ENCODE measurements at regions not wholly inside any gene's neighbourhood (a gene's known extent, or its start where the extent isn't known, plus 50 kb on each side); places are given as distances from the start of the nearest gene placed in this dataset.

DNA sequence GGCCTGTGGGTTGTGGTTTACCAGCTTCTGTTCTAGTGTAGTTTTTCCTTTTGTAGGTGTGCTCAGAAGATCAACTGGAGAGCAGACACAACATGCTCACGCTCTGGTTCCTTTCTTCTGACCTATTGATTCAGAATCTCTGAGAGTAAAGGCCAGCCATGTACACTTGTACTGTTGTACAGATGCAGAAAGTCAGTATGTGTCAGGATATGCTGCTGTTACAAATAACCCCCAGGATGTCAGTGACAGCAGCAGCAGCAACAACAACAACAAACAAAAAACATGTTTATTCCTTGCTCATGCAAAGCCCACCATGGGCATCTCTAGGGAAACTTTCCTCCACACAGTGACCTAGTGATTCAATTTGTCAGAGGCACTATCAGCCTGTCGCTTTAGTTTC is 154.8 kb upstream of the RBFOX1 start:
- H3K9me1 ChIP-seq (ENCODE audit: control insufficient read depth, extremely low read depth, insufficient read depth, low read length), result no peaks in the 10 kb centered on the region
- H3K4me1 ChIP-seq (ENCODE audit: control insufficient read depth, extremely low read depth, insufficient read depth, low read length), result no peaks in the 10 kb centered on the region
- no peaks in the 10 kb centered on the region for H4K20me1 ChIP-seq (ENCODE audit: control insufficient read depth, extremely low read depth, insufficient read depth, low read length)
- H3K27me3 ChIP-seq (ENCODE audit: control insufficient read depth, extremely low read depth, insufficient read depth, low read length), result no peaks in the 10 kb centered on the region
- peaks cover 1% of the 10 kb centered on the region for H3K9me3 ChIP-seq (ENCODE audit: control insufficient read depth, low read depth, low read length)
- no peak for DNase-seq (ENCODE audit: low read depth, low spot score)
- H3K9ac ChIP-seq (ENCODE audit: control insufficient read depth, extremely low read depth, insufficient read depth, low read length), result no peak overlapping the region
- no peak overlapping the region for H2AFZ ChIP-seq (ENCODE audit: control insufficient read depth, low read length)
- dilution Hi-C loops (cut with MboI; ENCODE audit: extremely low pct_ligation_motif_present, low sequenced_read_pairs), result no loop called here
- no peak overlapping the region for H3K27ac ChIP-seq (ENCODE audit: control insufficient read depth, insufficient read depth, low read length)
- no peaks in the 10 kb centered on the region for H3K36me3 ChIP-seq (ENCODE audit: control insufficient read depth in 2 of 2, extremely low read depth in 1 of 2, insufficient read depth in 2 of 2, low read length in 2 of 2)
- no peak overlapping the region for H3K4me3 ChIP-seq (ENCODE audit: control insufficient read depth in 2 of 3, extremely low read depth in 1 of 3, insufficient read depth in 2 of 3, low read depth in 1 of 3, low read length in 3 of 3)
- TF ChIP-seq CTCF (optimal IDR thresholded peaks at IDR 0.05 in 1 of 3, IDR thresholded peaks at IDR 0.05 in 1 of 3, conservative IDR thresholded peaks at IDR 0.05 in 1 of 3; ENCODE audit: extremely low read depth in 1 of 3, insufficient read depth in 2 of 3, low read length in 3 of 3) (no peak), EZH2 (IDR thresholded peaks at IDR 0.05; ENCODE audit: low read length) (no peak)
- no peaks in the 10 kb centered on the region for H3K79me2 ChIP-seq (ENCODE audit: control insufficient read depth, insufficient read depth, low read length)
- no peak for FAIRE-seq
- no peak overlapping the region for H3K4me2 ChIP-seq (ENCODE audit: control insufficient read depth, extremely low read depth, insufficient read depth, low read depth, low read length)

- Histone ChIP-seq H3K9me3 (ENCODE audit: control insufficient read depth, low read depth, low read length) (peaks cover 2% of the 10 kb centered on the region), H3K4me3 (ENCODE audit: control insufficient read depth in 2 of 3, extremely low read depth in 1 of 3, insufficient read depth in 2 of 3, low read depth in 1 of 3, low read length in 3 of 3) (no peak overlapping the region), H3K27ac (ENCODE audit: control insufficient read depth, insufficient read depth, low read length) (no peak overlapping the region), H3K4me2 (ENCODE audit: control insufficient read depth, extremely low read depth, insufficient read depth, low read depth, low read length) (no peak overlapping the region), H3K4me1 (ENCODE audit: control insufficient read depth, extremely low read depth, insufficient read depth, low read length) (no peaks in the 10 kb centered on the region), H3K36me3 (ENCODE audit: control insufficient read depth in 2 of 2, extremely low read depth in 1 of 2, insufficient read depth in 2 of 2, low read length in 2 of 2) (no peaks in the 10 kb centered on the region), H2AFZ (ENCODE audit: control insufficient read depth, low read length) (no peak overlapping the region), H3K79me2 (ENCODE audit: control insufficient read depth, insufficient read depth, low read length) (no peaks in the 10 kb centered on the region), H3K9ac (ENCODE audit: control insufficient read depth, extremely low read depth, insufficient read depth, low read length) (no peak overlapping the region), H4K20me1 (ENCODE audit: control insufficient read depth, extremely low read depth, insufficient read depth, low read length) (no peaks in the 10 kb centered on the region), H3K9me1 (ENCODE audit: control insufficient read depth, extremely low read depth, insufficient read depth, low read length) (no peaks in the 10 kb centered on the region), H3K27me3 (ENCODE audit: control insufficient read depth, extremely low read depth, insufficient read depth, low read length) (no peaks in the 10 kb centered on the region)
- DNase-seq (ENCODE audit: low read depth, low spot score) (no peak), FAIRE-seq (no peak)
- no peak for TF ChIP-seq EZH2 (IDR thresholded peaks at IDR 0.05; ENCODE audit: low read length)
- no peak for TF ChIP-seq CTCF (optimal IDR thresholded peaks at IDR 0.05 in 1 of 3, IDR thresholded peaks at IDR 0.05 in 1 of 3, conservative IDR thresholded peaks at IDR 0.05 in 1 of 3; ENCODE audit: extremely low read depth in 1 of 3, insufficient read depth in 2 of 3, low read length in 3 of 3)
- dilution Hi-C loops (cut with MboI; ENCODE audit: extremely low pct_ligation_motif_present, low sequenced_read_pairs), result no loop called here
Observed at GRCh38 chr16:7171151-7171550, 161.5 kb upstream of the RBFOX1 start.

All from keratinocyte (primary cell).